Colon (tissue), 2 donors: ENCODE measurements at regions not wholly inside any gene's neighbourhood (a gene's known extent, or its start where the extent isn't known, plus 50 kb on each side); places are given as distances from the start of the nearest gene placed in this dataset.

Experiments used
- FAIRE-seq: peaks from 2 replicates; lab custom pipeline; 2012; peaks lifted over from hg19 to GRCh38; lab: Jason Lieb, UNC
- donor health status: control.
- donor health status: control.

GRCh38 chr4:11593576-11594116 lies 165.0 kb upstream of the HS3ST1 start:
- no peak for FAIRE-seq

GRCh38 chr4:11592276-11592675 lies 163.6 kb upstream of the HS3ST1 start:
- FAIRE-seq: no peak

GRCh38 chr4:11590132-11590531 lies 161.4 kb upstream of the HS3ST1 start:
- no peak for FAIRE-seq

- FAIRE-seq: no peak
Observed at GRCh38 chr4:11589676-11590075, 161.0 kb upstream of the HS3ST1 start.

GRCh38 chr4:11587797-11588196 lies 159.1 kb upstream of the HS3ST1 start:
- FAIRE-seq: no peak

- FAIRE-seq: no peak
Observed at GRCh38 chr4:11585506-11585905, 156.8 kb upstream of the HS3ST1 start.

GRCh38 chr4:11568511-11568910 lies 139.8 kb upstream of the HS3ST1 start:
- FAIRE-seq: no peak

GRCh38 chr4:11566444-11567022 lies 137.8 kb upstream of the HS3ST1 start:
- FAIRE-seq: no peak

- FAIRE-seq: no peak
Observed at GRCh38 chr4:11565899-11566298, 137.2 kb upstream of the HS3ST1 start.

- FAIRE-seq: no peak
Observed at GRCh38 chr4:11565213-11565612, 136.5 kb upstream of the HS3ST1 start.

- FAIRE-seq: no peak
Observed at GRCh38 chr4:11564021-11564420, 135.3 kb upstream of the HS3ST1 start.

- FAIRE-seq: no peak
Observed at GRCh38 chr4:11549525-11549924, 120.8 kb upstream of the HS3ST1 start.

- FAIRE-seq: no peak
Observed at GRCh38 chr4:11548597-11549082, 119.9 kb upstream of the HS3ST1 start.

- FAIRE-seq: no peak
Observed at GRCh38 chr4:11546391-11547175, 117.9 kb upstream of the HS3ST1 start.

- no peak for FAIRE-seq
Observed at GRCh38 chr4:11545651-11546050, 117.0 kb upstream of the HS3ST1 start.

- no peak for FAIRE-seq
Observed at GRCh38 chr4:11544211-11544610, 115.5 kb upstream of the HS3ST1 start.

GRCh38 chr4:11543706-11544105 lies 115.0 kb upstream of the HS3ST1 start:
- no peak for FAIRE-seq

- FAIRE-seq: no peak
Observed at GRCh38 chr4:11542952-11543351, 114.3 kb upstream of the HS3ST1 start.

- FAIRE-seq: no peak
Observed at GRCh38 chr4:11537846-11538245, 109.2 kb upstream of the HS3ST1 start.

- no peak for FAIRE-seq
Observed at GRCh38 chr4:11535333-11535732, 106.6 kb upstream of the HS3ST1 start.

GRCh38 chr4:11534623-11535302 lies 106.1 kb upstream of the HS3ST1 start:
- FAIRE-seq: no peak

- FAIRE-seq: no peak
Observed at GRCh38 chr4:11532138-11532537, 103.4 kb upstream of the HS3ST1 start.

- no peak for FAIRE-seq
Observed at GRCh38 chr4:11529625-11530201, 101.0 kb upstream of the HS3ST1 start.
